ENCODE measurements at regions not wholly inside any gene's neighbourhood (a gene's known extent, or its start where the extent isn't known, plus 50 kb on each side); places are given as distances from the start of the nearest gene placed in this dataset.

- FAIRE-seq (no peak), DNase-seq (ENCODE audit: insufficient read length, low spot score) (no peak)
- TF ChIP-seq POLR2A (IDR thresholded peaks at IDR 0.05; ENCODE audit: low read depth, low read length), result no peak
Observed at GRCh38 chr7:41185851-41186250, 517.0 kb downstream of the INHBA start.

- FAIRE-seq, result no peak
- no peak for DNase-seq (ENCODE audit: insufficient read length, low spot score)
- no peak for TF ChIP-seq POLR2A (IDR thresholded peaks at IDR 0.05; ENCODE audit: low read depth, low read length)
Observed at GRCh38 chr7:41183741-41184140, 519.1 kb downstream of the INHBA start.

- DNase-seq (ENCODE audit: insufficient read length, low spot score), result no peak
- TF ChIP-seq POLR2A (IDR thresholded peaks at IDR 0.05; ENCODE audit: low read depth, low read length), result no peak
- FAIRE-seq, result no peak
Observed at GRCh38 chr7:41182782-41183181, 520.1 kb downstream of the INHBA start.

- no peak for DNase-seq (ENCODE audit: insufficient read length, low spot score)
- no peak for TF ChIP-seq POLR2A (IDR thresholded peaks at IDR 0.05; ENCODE audit: low read depth, low read length)
- no peak for FAIRE-seq
Observed at GRCh38 chr7:41175435-41175834, 527.5 kb downstream of the INHBA start.

- FAIRE-seq, result peak; percentile 6
Observed at GRCh38 chr7:41174521-41174920, 528.4 kb downstream of the INHBA start.

GRCh38 chr7:41170466-41170865, 532.4 kb downstream of the INHBA start:
- no peak for DNase-seq (ENCODE audit: insufficient read length, low spot score)
- no peak for FAIRE-seq
- TF ChIP-seq POLR2A (IDR thresholded peaks at IDR 0.05; ENCODE audit: low read depth, low read length), result no peak

More at GRCh38 chr7:41174521-41174920, 528.4 kb downstream of the INHBA start:
- TF ChIP-seq POLR2A (IDR thresholded peaks at IDR 0.05; ENCODE audit: low read depth, low read length), result no peak
- no peak for DNase-seq (ENCODE audit: insufficient read length, low spot score)

- DNase-seq (ENCODE audit: insufficient read length, low spot score) (no peak), FAIRE-seq (peak; percentile 68)
- TF ChIP-seq POLR2A (IDR thresholded peaks at IDR 0.05; ENCODE audit: low read depth, low read length), result no peak
Observed at GRCh38 chr7:41169317-41169716, 533.6 kb downstream of the INHBA start.

GRCh38 chr7:41167836-41168235, 535.1 kb downstream of the INHBA start:
- TF ChIP-seq POLR2A (IDR thresholded peaks at IDR 0.05; ENCODE audit: low read depth, low read length), result no peak
- no peak for DNase-seq (ENCODE audit: insufficient read length, low spot score)
- no peak for FAIRE-seq

- FAIRE-seq, result no peak
- DNase-seq (ENCODE audit: insufficient read length, low spot score), result no peak
- TF ChIP-seq POLR2A (IDR thresholded peaks at IDR 0.05; ENCODE audit: low read depth, low read length), result no peak
Observed at GRCh38 chr7:41164440-41164839, 538.5 kb downstream of the INHBA start.

- no peak for TF ChIP-seq POLR2A (IDR thresholded peaks at IDR 0.05; ENCODE audit: low read depth, low read length)
- peak; percentile 61 for FAIRE-seq
- DNase-seq (ENCODE audit: insufficient read length, low spot score), result no peak
Observed at GRCh38 chr7:41163991-41164390, 538.9 kb downstream of the INHBA start.

- no peak for TF ChIP-seq POLR2A (IDR thresholded peaks at IDR 0.05; ENCODE audit: low read depth, low read length)
- FAIRE-seq (peak; percentile 85), DNase-seq (ENCODE audit: insufficient read length, low spot score) (no peak)
Observed at GRCh38 chr7:41162612-41163011, 540.3 kb downstream of the INHBA start.

- DNase-seq (ENCODE audit: insufficient read length, low spot score) (no peak), FAIRE-seq (no peak)
- no peak for TF ChIP-seq POLR2A (IDR thresholded peaks at IDR 0.05; ENCODE audit: low read depth, low read length)
Observed at GRCh38 chr7:41161041-41161587, 541.8 kb downstream of the INHBA start.

GRCh38 chr7:41156268-41156667, 546.6 kb downstream of the INHBA start:
- no peak for DNase-seq (ENCODE audit: insufficient read length, low spot score)
- no peak for TF ChIP-seq POLR2A (IDR thresholded peaks at IDR 0.05; ENCODE audit: low read depth, low read length)
- no peak for FAIRE-seq

GRCh38 chr7:41153268-41153667, 549.6 kb downstream of the INHBA start:
- no peak for TF ChIP-seq POLR2A (IDR thresholded peaks at IDR 0.05; ENCODE audit: low read depth, low read length)
- FAIRE-seq, result no peak
- no peak for DNase-seq (ENCODE audit: insufficient read length, low spot score)

- no peak for TF ChIP-seq POLR2A (IDR thresholded peaks at IDR 0.05; ENCODE audit: low read depth, low read length)
- no peak for FAIRE-seq
- no peak for DNase-seq (ENCODE audit: insufficient read length, low spot score)
Observed at GRCh38 chr7:41152179-41152678, 550.7 kb downstream of the INHBA start.

- no peak for FAIRE-seq
- no peak for DNase-seq (ENCODE audit: insufficient read length, low spot score)
- TF ChIP-seq POLR2A (IDR thresholded peaks at IDR 0.05; ENCODE audit: low read depth, low read length), result no peak
Observed at GRCh38 chr7:41149576-41149975, 553.3 kb downstream of the INHBA start.

Measured in H54 (cell line).